SK-N-SH treated with all-trans-retinoic acid at 6 μM for 48 hours (cell line): ENCODE measurements at regions not wholly inside any gene's neighbourhood (a gene's known extent, or its start where the extent isn't known, plus 50 kb on each side); places are given as distances from the start of the nearest gene placed in this dataset.

ENCODE experiments used
- ATAC-seq: fragments of 200-7000 bp; cut with Tn5 transposase; 3 replicates; pipeline ENCODE4 v1.9.1; 2020; ENCODE audit warnings: mild to moderate bottlenecking, moderate library complexity
- ARNTL ChIP-seq: fragments of 450-650 bp; formaldehyde crosslinking; IDR thresholded peaks from 2 replicates; pipeline ENCODE4 v1.5.0; 2020; ENCODE audit warnings: low read depth, mild to moderate bottlenecking, moderate library complexity, borderline replicate concordance
- BACH2 ChIP-seq: fragments of 250-450 bp; sonication (Bioruptor Pico); IDR thresholded peaks from 2 replicates; pipeline ENCODE4 v1.9.0; 2021; ENCODE audit warnings: mild to moderate bottlenecking, borderline replicate concordance
- CSDC2 ChIP-seq: fragments of 250-450 bp; sonication (Bioruptor Pico); IDR thresholded peaks from 2 replicates; pipeline ENCODE4 v1.5.0; 2020; ENCODE audit warnings: mild to moderate bottlenecking, moderate library complexity
- ESRRG ChIP-seq: fragments of 250-450 bp; sonication (Bioruptor Pico); IDR thresholded peaks from 2 replicates; pipeline ENCODE4 v1.6.1; 2021; ENCODE audit warnings: mild to moderate bottlenecking
- GLIS3 ChIP-seq: fragments of 250-450 bp; sonication (Bioruptor Pico); IDR thresholded peaks from 2 replicates; pipeline ENCODE4 v1.5.0; 2020; ENCODE audit warnings: mild to moderate bottlenecking, moderate library complexity
- ISL1 ChIP-seq: fragments of 250-450 bp; sonication (Bioruptor Pico); IDR thresholded peaks from 2 replicates; pipeline ENCODE4 v2.1.2; 2022; ENCODE audit warnings: mild to moderate bottlenecking, moderate library complexity
- OSR1 ChIP-seq: fragments of 250-450 bp; sonication (Bioruptor Pico); IDR thresholded peaks from 2 replicates; pipeline ENCODE4 v1.8.0; 2022; ENCODE audit warnings: moderate library complexity, mild to moderate bottlenecking, inconsistent platforms
- PPARA ChIP-seq: fragments of 250-450 bp; sonication (Bioruptor Pico); IDR thresholded peaks from 2 replicates; pipeline ENCODE4 v1.5.0; 2020; ENCODE audit warnings: mild to moderate bottlenecking, borderline replicate concordance
- RARB ChIP-seq: fragments of 250-450 bp; sonication (Bioruptor Pico); IDR thresholded peaks from 2 replicates; pipeline ENCODE4 v1.8.0; 2021; ENCODE audit warnings: mild to moderate bottlenecking, moderate library complexity
- SNAI2 ChIP-seq: fragments of 250-450 bp; sonication (Bioruptor Pico); IDR thresholded peaks from 2 replicates; pipeline ENCODE4 v1.5.0; 2020; ENCODE audit warnings: mild to moderate bottlenecking, moderate library complexity
- TCF4 ChIP-seq: fragments of 250-450 bp; sonication (Bioruptor Pico); IDR thresholded peaks from 2 replicates; pipeline ENCODE4 v1.8.0; 2021; ENCODE audit warnings: mild to moderate bottlenecking, moderate library complexity, borderline replicate concordance
- TOX ChIP-seq: fragments of 250-450 bp; sonication (Bioruptor Pico); IDR thresholded peaks from 2 replicates; pipeline ENCODE4 v1.8.0; 2021; ENCODE audit warnings: mild to moderate bottlenecking, moderate library complexity, borderline replicate concordance
- ZC3H10 ChIP-seq: fragments of 250-450 bp; sonication (Bioruptor Pico); IDR thresholded peaks from 2 replicates; pipeline ENCODE4 v1.5.1; 2021; ENCODE audit warnings: mild to moderate bottlenecking, moderate library complexity
- ZFP3 ChIP-seq: fragments of 250-450 bp; sonication (Bioruptor Pico); IDR thresholded peaks from 2 replicates; pipeline ENCODE4 v1.5.0; 2020; ENCODE audit warnings: mild to moderate bottlenecking, moderate library complexity
- ZFP30 ChIP-seq: fragments of 450-650 bp; formaldehyde crosslinking; IDR thresholded peaks from 2 replicates; pipeline ENCODE4 v1.5.0; 2022; ENCODE audit warnings: mild to moderate bottlenecking, moderate library complexity
- ZNF565 ChIP-seq: fragments of 450-650 bp; formaldehyde crosslinking; conservative IDR thresholded peaks from 2 replicates; pipeline ENCODE4 v1.5.0; 2020; ENCODE audit warnings: low read depth, mild to moderate bottlenecking, moderate library complexity
- ZNF70 ChIP-seq: fragments of 450-650 bp; formaldehyde crosslinking; IDR thresholded peaks from 2 replicates; pipeline ENCODE4 v1.5.0; 2020; ENCODE audit warnings: mild to moderate bottlenecking, moderate library complexity
- ZNF8 ChIP-seq: fragments of 450-650 bp; formaldehyde crosslinking; IDR thresholded peaks from 2 replicates; pipeline ENCODE4 v1.5.0; 2020; ENCODE audit warnings: mild to moderate bottlenecking, moderate library complexity
- TF ChIP-seq, protein P1 (sequence below): fragments of 250-450 bp; sonication (Bioruptor Pico); IDR thresholded peaks from 2 replicates; pipeline ENCODE4 v1.8.0; 2021; ENCODE audit warnings: low read depth, mild to moderate bottlenecking, moderate library complexity, borderline replicate concordance
- TF ChIP-seq, protein P2 (sequence below): fragments of 250-450 bp; sonication (Bioruptor Pico); IDR thresholded peaks from 2 replicates; pipeline ENCODE4 v1.5.1; 2020; ENCODE audit warnings: low read depth, mild to moderate bottlenecking, moderate library complexity
- TF ChIP-seq, protein P3 (sequence below): fragments of 250-450 bp; sonication (Bioruptor Pico); IDR thresholded peaks from 2 replicates; pipeline ENCODE4 v1.5.1; 2021; ENCODE audit warnings: mild to moderate bottlenecking, moderate library complexity
- TF ChIP-seq, protein P4 (sequence below): fragments of 250-450 bp; sonication (Bioruptor Pico); IDR thresholded peaks from 2 replicates; pipeline ENCODE4 v1.8.0; 2020; ENCODE audit warnings: mild to moderate bottlenecking, moderate library complexity, borderline replicate concordance

DNA sequence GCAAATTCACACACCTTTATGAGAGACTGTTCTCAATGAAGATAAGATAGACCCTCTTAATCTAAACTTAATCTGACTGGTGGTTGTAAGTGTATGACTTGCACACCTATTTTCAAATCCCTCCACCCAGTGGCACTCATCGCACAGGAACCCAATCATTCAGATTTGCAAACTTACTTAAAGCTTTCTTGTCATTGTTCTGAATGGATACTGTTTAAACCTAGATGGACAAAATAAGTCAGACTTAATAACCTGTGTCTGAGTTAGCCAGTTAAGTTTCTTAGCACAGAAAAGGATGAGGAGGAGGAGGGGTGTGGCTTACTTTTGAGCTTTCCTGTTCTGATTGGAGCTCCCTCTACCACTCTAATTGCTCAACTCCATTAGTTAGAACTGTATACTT, 252.4 kb upstream of the CCNH start (continued):
- TF ChIP-seq, protein P1, sequence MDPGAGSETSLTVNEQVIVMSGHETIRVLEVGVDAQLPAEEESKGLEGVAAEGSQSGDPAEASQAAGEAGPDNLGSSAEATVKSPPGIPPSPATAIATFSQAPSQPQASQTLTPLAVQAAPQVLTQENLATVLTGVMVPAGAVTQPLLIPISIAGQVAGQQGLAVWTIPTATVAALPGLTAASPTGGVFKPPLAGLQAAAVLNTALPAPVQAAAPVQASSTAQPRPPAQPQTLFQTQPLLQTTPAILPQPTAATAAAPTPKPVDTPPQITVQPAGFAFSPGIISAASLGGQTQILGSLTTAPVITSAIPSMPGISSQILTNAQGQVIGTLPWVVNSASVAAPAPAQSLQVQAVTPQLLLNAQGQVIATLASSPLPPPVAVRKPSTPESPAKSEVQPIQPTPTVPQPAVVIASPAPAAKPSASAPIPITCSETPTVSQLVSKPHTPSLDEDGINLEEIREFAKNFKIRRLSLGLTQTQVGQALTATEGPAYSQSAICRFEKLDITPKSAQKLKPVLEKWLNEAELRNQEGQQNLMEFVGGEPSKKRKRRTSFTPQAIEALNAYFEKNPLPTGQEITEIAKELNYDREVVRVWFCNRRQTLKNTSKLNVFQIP (CRISPR knock-in tag), result no peak
- TF ChIP-seq ISL1 (CRISPR knock-in tag) (no peak), ZFP30 (CRISPR knock-in tag) (no peak), ZC3H10 (CRISPR knock-in tag) (no peak), ZNF70 (no peak)

DNA sequence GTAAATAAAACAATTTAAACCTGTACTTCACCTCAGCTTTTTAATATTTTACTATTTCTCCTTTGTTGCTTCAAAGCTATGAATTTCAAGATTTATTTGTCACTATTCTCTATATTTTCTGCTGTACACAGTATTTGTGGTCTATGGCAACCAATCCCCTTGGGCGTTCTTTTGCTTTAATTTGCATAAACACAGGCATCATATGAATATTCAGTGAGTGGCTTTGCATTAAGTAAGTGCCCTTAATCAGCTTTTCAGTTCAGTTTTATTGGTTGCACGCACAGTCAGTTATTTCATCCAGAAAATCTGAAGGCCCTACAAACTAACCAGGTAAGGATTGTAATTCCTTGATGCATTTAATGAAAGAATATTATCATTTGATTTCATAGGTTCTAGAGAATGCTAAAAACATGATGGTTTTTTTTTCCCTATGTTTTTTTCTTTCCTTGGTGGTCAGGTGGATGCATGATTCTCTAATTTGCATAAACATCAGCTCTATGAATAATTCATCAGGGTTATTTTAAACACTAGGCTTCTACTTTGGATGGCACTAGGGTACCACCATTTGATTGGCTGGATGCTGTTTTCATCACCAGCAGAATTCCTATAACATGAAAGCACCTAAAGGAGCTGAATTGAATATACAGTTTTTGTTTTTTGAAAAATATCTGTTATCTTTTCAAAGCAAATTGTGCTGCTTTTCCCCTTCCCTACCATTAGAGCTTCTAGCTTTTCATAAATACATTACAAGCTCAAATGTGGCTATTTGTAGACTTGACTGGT, 249.2 kb upstream of the CCNH start:
- no peak for ATAC-seq

DNA sequence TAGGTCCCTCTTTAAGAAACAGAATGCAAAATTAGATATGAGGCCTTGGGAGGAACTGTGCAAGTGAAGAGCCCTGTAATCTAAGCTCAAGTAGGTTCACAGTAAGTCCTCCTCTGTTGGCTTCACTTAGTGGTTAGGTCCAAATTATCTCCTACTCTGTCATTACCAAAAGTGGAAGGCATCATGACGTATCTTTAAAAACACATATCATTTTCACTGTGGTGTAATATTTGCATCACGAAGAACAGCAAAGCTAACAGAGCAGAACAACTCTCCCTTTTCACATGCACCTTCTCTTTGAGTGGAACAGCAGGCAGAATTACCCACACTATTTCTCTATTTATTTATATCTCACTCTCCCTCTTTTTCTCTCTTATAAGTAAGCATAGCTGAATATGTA, 240.5 kb upstream of the CCNH start:
- no peak for ATAC-seq
- no peak for TF ChIP-seq ZFP3 (CRISPR knock-in tag)
- TF ChIP-seq ZFP30 (CRISPR knock-in tag), result no peak
- no peak for TF ChIP-seq CSDC2 (CRISPR knock-in tag)
- no peak for TF ChIP-seq ESRRG (CRISPR knock-in tag)
- no peak for TF ChIP-seq TCF4
- TF ChIP-seq, protein P2, sequence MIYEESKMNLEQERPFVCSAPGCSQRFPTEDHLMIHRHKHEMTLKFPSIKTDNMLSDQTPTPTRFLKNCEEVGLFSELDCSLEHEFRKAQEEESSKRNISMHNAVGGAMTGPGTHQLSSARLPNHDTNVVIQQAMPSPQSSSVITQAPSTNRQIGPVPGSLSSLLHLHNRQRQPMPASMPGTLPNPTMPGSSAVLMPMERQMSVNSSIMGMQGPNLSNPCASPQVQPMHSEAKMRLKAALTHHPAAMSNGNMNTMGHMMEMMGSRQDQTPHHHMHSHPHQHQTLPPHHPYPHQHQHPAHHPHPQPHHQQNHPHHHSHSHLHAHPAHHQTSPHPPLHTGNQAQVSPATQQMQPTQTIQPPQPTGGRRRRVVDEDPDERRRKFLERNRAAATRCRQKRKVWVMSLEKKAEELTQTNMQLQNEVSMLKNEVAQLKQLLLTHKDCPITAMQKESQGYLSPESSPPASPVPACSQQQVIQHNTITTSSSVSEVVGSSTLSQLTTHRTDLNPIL (CRISPR knock-in tag), result no peak
- TF ChIP-seq ZNF8 (CRISPR knock-in tag), result no peak
- no peak for TF ChIP-seq GLIS3 (CRISPR knock-in tag)
- TF ChIP-seq, protein P1 (CRISPR knock-in tag), result no peak
- no peak for TF ChIP-seq TOX (CRISPR knock-in tag)
- no peak for TF ChIP-seq SNAI2 (CRISPR knock-in tag)
- TF ChIP-seq, protein P3, sequence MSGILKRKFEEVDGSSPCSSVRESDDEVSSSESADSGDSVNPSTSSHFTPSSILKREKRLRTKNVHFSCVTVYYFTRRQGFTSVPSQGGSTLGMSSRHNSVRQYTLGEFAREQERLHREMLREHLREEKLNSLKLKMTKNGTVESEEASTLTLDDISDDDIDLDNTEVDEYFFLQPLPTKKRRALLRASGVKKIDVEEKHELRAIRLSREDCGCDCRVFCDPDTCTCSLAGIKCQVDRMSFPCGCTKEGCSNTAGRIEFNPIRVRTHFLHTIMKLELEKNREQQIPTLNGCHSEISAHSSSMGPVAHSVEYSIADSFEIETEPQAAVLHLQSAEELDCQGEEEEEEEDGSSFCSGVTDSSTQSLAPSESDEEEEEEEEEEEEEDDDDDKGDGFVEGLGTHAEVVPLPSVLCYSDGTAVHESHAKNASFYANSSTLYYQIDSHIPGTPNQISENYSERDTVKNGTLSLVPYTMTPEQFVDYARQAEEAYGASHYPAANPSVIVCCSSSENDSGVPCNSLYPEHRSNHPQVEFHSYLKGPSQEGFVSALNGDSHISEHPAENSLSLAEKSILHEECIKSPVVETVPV (CRISPR knock-in tag), result no peak
- no peak for TF ChIP-seq OSR1 (CRISPR knock-in tag)
- TF ChIP-seq ARNTL (CRISPR knock-in tag), result no peak
- TF ChIP-seq RARB (CRISPR knock-in tag), result no peak
- TF ChIP-seq, protein P4, sequence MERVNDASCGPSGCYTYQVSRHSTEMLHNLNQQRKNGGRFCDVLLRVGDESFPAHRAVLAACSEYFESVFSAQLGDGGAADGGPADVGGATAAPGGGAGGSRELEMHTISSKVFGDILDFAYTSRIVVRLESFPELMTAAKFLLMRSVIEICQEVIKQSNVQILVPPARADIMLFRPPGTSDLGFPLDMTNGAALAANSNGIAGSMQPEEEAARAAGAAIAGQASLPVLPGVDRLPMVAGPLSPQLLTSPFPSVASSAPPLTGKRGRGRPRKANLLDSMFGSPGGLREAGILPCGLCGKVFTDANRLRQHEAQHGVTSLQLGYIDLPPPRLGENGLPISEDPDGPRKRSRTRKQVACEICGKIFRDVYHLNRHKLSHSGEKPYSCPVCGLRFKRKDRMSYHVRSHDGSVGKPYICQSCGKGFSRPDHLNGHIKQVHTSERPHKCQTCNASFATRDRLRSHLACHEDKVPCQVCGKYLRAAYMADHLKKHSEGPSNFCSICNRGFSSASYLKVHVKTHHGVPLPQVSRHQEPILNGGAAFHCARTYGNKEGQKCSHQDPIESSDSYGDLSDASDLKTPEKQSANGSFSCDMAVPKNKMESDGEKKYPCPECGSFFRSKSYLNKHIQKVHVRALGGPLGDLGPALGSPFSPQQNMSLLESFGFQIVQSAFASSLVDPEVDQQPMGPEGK (CRISPR knock-in tag), result no peak
- TF ChIP-seq ZC3H10 (CRISPR knock-in tag), result no peak
- TF ChIP-seq ZNF565 (CRISPR knock-in tag), result no peak
- no peak for TF ChIP-seq PPARA (CRISPR knock-in tag)

More for the DNA sequence above, 249.2 kb upstream of the CCNH start:
- TF ChIP-seq ZFP3 (CRISPR knock-in tag) (no peak), OSR1 (CRISPR knock-in tag) (no peak), SNAI2 (CRISPR knock-in tag) (no peak), BACH2 (CRISPR knock-in tag) (no peak), GLIS3 (CRISPR knock-in tag) (no peak), ZNF70 (no peak), ISL1 (CRISPR knock-in tag) (no peak), TOX (CRISPR knock-in tag) (no peak)
- TF ChIP-seq, protein P1 (CRISPR knock-in tag), result no peak
- TF ChIP-seq, protein P3 (CRISPR knock-in tag), result no peak
